ENCODE measurements at regions not wholly inside any gene's neighbourhood (a gene's known extent, or its start where the extent isn't known, plus 50 kb on each side); places are given as distances from the start of the nearest gene placed in this dataset.

DNA sequence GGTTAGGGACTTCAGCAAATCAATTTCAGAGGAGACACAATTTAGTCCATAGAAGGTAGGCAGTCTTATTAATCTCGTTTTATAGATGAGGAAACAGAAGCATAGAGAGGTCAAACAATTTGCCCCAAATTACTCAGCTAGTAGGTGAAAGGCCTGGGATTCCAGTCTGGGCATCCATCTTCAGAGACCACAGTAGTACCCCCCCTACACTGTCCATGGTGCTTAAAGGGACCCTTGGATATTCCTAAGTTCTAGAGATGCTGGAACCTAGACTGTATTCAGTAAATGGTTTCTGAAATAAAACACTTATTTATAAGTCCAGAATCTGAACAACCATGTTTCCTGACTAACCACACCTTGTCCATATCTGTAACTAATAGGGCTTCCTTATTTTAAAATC lies 174.8 kb downstream of the CEP135 start:
- H3K4me2 ChIP-seq: no peak overlapping the region
- H3K27ac ChIP-seq: no peak overlapping the region
- TF ChIP-seq, protein P1, sequence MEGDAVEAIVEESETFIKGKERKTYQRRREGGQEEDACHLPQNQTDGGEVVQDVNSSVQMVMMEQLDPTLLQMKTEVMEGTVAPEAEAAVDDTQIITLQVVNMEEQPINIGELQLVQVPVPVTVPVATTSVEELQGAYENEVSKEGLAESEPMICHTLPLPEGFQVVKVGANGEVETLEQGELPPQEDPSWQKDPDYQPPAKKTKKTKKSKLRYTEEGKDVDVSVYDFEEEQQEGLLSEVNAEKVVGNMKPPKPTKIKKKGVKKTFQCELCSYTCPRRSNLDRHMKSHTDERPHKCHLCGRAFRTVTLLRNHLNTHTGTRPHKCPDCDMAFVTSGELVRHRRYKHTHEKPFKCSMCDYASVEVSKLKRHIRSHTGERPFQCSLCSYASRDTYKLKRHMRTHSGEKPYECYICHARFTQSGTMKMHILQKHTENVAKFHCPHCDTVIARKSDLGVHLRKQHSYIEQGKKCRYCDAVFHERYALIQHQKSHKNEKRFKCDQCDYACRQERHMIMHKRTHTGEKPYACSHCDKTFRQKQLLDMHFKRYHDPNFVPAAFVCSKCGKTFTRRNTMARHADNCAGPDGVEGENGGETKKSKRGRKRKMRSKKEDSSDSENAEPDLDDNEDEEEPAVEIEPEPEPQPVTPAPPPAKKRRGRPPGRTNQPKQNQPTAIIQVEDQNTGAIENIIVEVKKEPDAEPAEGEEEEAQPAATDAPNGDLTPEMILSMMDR (conservative IDR thresholded peaks at IDR 0.05; ENCODE audit: low read depth, low read length): no peak
- H3K4me3 ChIP-seq (IDR thresholded peaks at IDR 0.05; ENCODE audit: insufficient read depth, low read depth, low read length): no peak overlapping the region
- no peaks in the 10 kb centered on the region for H3K36me3 ChIP-seq (ENCODE audit: insufficient read depth)
- H2AFZ ChIP-seq (ENCODE audit: low read depth): no peak overlapping the region
- H4K20me1 ChIP-seq (ENCODE audit: insufficient read depth): no peaks in the 10 kb centered on the region
- no peak overlapping the region for H3K9ac ChIP-seq
- H3K27me3 ChIP-seq (ENCODE audit: insufficient read depth, low read depth): no peaks in the 10 kb centered on the region
- no peaks in the 10 kb centered on the region for H3K4me1 ChIP-seq (ENCODE audit: low read depth, poor library complexity, severe bottlenecking)
- H3K79me2 ChIP-seq (ENCODE audit: insufficient read depth, low read depth): no peaks in the 10 kb centered on the region

DNA sequence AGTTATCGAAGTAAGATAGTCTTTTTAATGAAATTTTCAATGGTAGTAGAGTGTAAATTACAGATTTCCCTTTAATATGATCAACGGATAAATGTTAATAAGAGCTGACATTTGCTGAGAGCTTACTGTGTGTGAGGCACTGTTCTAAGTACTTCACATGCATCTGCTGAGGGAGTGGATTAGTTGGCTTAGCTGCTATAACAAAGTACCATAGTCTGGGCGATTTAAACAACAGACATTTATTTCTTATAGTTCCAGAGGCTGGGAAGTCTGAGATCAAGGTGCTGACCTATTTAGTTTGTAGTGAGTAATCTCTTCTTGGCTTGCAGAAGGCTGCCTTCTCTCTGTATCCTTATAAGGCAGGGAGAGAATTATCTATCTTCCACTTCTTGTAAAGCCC lies 174.3 kb downstream of the CEP135 start:
- Histone ChIP-seq H2AFZ (ENCODE audit: low read depth) (no peak overlapping the region), H3K27me3 (ENCODE audit: insufficient read depth, low read depth) (no peaks in the 10 kb centered on the region), H3K79me2 (ENCODE audit: insufficient read depth, low read depth) (no peaks in the 10 kb centered on the region), H3K4me2 (no peak overlapping the region), H4K20me1 (ENCODE audit: insufficient read depth) (no peaks in the 10 kb centered on the region), H3K4me1 (ENCODE audit: low read depth, poor library complexity, severe bottlenecking) (no peaks in the 10 kb centered on the region), H3K4me3 (IDR thresholded peaks at IDR 0.05; ENCODE audit: insufficient read depth, low read depth, low read length) (no peak overlapping the region), H3K27ac (no peak overlapping the region), H3K36me3 (ENCODE audit: insufficient read depth) (no peaks in the 10 kb centered on the region), H3K9ac (no peak overlapping the region)
- TF ChIP-seq, protein P1 (conservative IDR thresholded peaks at IDR 0.05; ENCODE audit: low read depth, low read length): no peak

DNA sequence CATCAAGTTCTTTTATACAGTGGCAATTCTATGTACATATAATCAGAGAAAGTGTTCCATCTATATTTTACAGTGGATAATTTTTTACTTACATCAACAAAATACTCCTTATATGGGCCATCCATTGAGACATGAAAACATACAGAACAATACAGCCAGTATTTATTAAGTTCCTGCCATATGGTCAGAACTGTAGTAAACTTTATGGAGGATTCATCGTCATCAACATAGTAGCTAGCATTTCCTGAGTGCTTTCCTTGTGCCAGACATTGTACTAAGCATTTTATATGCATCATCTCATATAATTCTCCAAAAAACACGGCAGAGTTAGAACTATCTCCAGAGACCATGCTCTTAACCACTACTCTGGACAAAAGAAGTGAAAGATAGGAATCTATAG lies 170.1 kb downstream of the CEP135 start:
- no peaks in the 10 kb centered on the region for H4K20me1 ChIP-seq (ENCODE audit: insufficient read depth)
- no peaks in the 10 kb centered on the region for H3K27me3 ChIP-seq (ENCODE audit: insufficient read depth, low read depth)
- no peak overlapping the region for H3K9ac ChIP-seq
- no peak overlapping the region for H3K4me2 ChIP-seq
- H3K27ac ChIP-seq: no peak overlapping the region
- no peaks in the 10 kb centered on the region for H3K4me1 ChIP-seq (ENCODE audit: low read depth, poor library complexity, severe bottlenecking)
- TF ChIP-seq, protein P1 (conservative IDR thresholded peaks at IDR 0.05; ENCODE audit: low read depth, low read length): no peak
- no peaks in the 10 kb centered on the region for H3K79me2 ChIP-seq (ENCODE audit: insufficient read depth, low read depth)
- no peaks in the 10 kb centered on the region for H3K36me3 ChIP-seq (ENCODE audit: insufficient read depth)
- no peak overlapping the region for H2AFZ ChIP-seq (ENCODE audit: low read depth)
- H3K4me3 ChIP-seq (IDR thresholded peaks at IDR 0.05; ENCODE audit: insufficient read depth, low read depth, low read length): no peak overlapping the region

DNA sequence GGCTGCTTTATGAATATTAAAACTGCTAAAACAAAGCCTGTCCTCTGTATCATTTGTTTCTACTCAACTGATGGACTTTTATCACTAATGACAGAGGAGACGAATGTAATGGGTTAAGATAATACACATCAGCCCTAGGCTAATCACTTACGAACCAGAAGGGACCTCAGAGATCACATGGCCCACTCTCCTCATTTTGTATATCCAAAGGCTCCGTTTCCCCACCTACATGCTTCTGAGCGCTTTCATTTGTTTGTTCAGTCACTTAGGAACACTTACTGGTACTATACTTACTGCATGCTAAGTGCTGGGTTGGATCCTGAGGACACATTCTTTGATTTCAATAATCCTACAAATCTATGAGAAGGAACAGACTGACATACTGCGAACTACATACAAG lies 169.3 kb downstream of the CEP135 start:
- no peak overlapping the region for H3K4me3 ChIP-seq (IDR thresholded peaks at IDR 0.05; ENCODE audit: insufficient read depth, low read depth, low read length)
- H4K20me1 ChIP-seq (ENCODE audit: insufficient read depth): no peaks in the 10 kb centered on the region
- H3K4me2 ChIP-seq: no peak overlapping the region
- no peaks in the 10 kb centered on the region for H3K27me3 ChIP-seq (ENCODE audit: insufficient read depth, low read depth)
- no peak overlapping the region for H3K27ac ChIP-seq
- TF ChIP-seq, protein P1 (conservative IDR thresholded peaks at IDR 0.05; ENCODE audit: low read depth, low read length): no peak
- H3K36me3 ChIP-seq (ENCODE audit: insufficient read depth): no peaks in the 10 kb centered on the region
- no peak overlapping the region for H2AFZ ChIP-seq (ENCODE audit: low read depth)
- no peaks in the 10 kb centered on the region for H3K79me2 ChIP-seq (ENCODE audit: insufficient read depth, low read depth)
- no peak overlapping the region for H3K9ac ChIP-seq
- no peaks in the 10 kb centered on the region for H3K4me1 ChIP-seq (ENCODE audit: low read depth, poor library complexity, severe bottlenecking)

DNA sequence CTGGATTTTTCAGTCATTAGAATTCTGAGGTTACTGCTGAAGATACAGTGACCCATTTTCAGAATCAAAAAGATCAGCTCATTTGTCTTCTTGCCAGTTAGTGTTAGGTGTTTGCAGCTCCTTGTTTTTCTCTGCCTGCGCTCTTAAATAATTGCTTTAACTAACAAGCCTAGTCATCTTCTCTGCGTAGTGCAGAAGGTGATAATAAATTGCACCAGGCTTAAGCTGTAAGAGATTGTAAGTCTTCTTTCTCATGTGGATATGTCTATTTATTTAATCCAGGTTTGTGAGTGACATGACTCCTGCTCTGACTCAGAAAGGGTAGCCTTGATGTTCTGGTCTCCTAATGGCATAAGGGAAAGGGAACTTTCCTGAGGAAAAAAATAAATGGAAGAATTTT lies 167.2 kb downstream of the CEP135 start:
- Histone ChIP-seq H3K27me3 (ENCODE audit: insufficient read depth, low read depth) (no peaks in the 10 kb centered on the region), H4K20me1 (ENCODE audit: insufficient read depth) (no peaks in the 10 kb centered on the region), H3K9ac (no peak overlapping the region), H3K4me1 (ENCODE audit: low read depth, poor library complexity, severe bottlenecking) (no peaks in the 10 kb centered on the region), H3K36me3 (ENCODE audit: insufficient read depth) (no peaks in the 10 kb centered on the region), H3K79me2 (ENCODE audit: insufficient read depth, low read depth) (no peaks in the 10 kb centered on the region), H3K4me2 (no peak overlapping the region), H3K27ac (no peak overlapping the region), H2AFZ (ENCODE audit: low read depth) (no peak overlapping the region), H3K4me3 (IDR thresholded peaks at IDR 0.05; ENCODE audit: insufficient read depth, low read depth, low read length) (no peak overlapping the region)
- TF ChIP-seq, protein P1 (conservative IDR thresholded peaks at IDR 0.05; ENCODE audit: low read depth, low read length): no peak

Measured in KMS-11 (cell line).